ENCODE measurements at regions not wholly inside any gene's neighbourhood (a gene's known extent, or its start where the extent isn't known, plus 50 kb on each side); places are given as distances from the start of the nearest gene placed in this dataset.

DNA sequence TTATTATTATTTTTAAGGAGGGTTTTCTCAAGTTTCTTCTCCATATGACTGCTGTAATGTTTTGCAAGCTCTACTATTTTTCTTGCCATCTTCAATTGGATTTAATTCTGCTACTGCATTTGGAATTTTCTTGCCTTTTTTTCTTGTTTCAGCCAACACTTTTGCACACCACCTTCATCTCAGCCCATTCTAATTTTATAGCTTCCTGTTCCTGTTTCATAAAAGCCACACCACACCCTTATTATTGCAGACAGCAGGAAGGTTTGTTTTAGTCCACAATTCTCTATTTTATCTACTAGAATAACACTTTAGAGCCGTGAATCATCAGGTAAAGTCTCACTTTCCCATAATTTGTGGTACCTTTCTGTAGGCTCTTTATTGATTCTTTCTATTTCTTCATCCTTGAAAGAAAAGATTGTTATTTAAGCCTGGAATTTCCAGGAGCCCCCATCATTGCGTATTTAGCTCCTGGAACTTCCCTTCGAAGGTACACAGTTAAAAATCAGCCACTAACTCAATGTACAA lies 209.3 kb upstream of the TBX20 start:
- H3F3A ChIP-seq (ENCODE audit: insufficient read depth, low read length): no peaks in the 10 kb centered on the region
- H2AFZ ChIP-seq (ENCODE audit: low read length): no peak overlapping the region
- H4K20me1 ChIP-seq (ENCODE audit: insufficient read depth, low read length): no peaks in the 10 kb centered on the region
- peaks cover 7% of the 10 kb centered on the region for H3K4me1 ChIP-seq (ENCODE audit: insufficient read depth, low read length, severe bottlenecking)
- H3K9me3 ChIP-seq (ENCODE audit: low read length): no peaks in the 10 kb centered on the region
- no peak overlapping the region for H3K9ac ChIP-seq (ENCODE audit: low read length)
- no peaks in the 10 kb centered on the region for H3K36me3 ChIP-seq (ENCODE audit: insufficient read depth, low read length)
- H3K4me3 ChIP-seq (ENCODE audit: low read depth, low read length, poor library complexity, severe bottlenecking): no peak overlapping the region
- H3K27ac ChIP-seq (ENCODE audit: low read depth, low read length, poor library complexity, severe bottlenecking): no peak overlapping the region
- peaks cover 9% of the 10 kb centered on the region; the same call in 1 of the 2 replicates for H3K27me3 ChIP-seq (ENCODE audit: insufficient read depth, low read length)
- no peaks in the 10 kb centered on the region for H3K9me2 ChIP-seq (ENCODE audit: low read depth, low read length)
- TF ChIP-seq, protein P1, sequence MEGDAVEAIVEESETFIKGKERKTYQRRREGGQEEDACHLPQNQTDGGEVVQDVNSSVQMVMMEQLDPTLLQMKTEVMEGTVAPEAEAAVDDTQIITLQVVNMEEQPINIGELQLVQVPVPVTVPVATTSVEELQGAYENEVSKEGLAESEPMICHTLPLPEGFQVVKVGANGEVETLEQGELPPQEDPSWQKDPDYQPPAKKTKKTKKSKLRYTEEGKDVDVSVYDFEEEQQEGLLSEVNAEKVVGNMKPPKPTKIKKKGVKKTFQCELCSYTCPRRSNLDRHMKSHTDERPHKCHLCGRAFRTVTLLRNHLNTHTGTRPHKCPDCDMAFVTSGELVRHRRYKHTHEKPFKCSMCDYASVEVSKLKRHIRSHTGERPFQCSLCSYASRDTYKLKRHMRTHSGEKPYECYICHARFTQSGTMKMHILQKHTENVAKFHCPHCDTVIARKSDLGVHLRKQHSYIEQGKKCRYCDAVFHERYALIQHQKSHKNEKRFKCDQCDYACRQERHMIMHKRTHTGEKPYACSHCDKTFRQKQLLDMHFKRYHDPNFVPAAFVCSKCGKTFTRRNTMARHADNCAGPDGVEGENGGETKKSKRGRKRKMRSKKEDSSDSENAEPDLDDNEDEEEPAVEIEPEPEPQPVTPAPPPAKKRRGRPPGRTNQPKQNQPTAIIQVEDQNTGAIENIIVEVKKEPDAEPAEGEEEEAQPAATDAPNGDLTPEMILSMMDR (IDR thresholded peaks at IDR 0.05; ENCODE audit: low read length): no peak
- TF ChIP-seq EZH2 (IDR thresholded peaks at IDR 0.05; ENCODE audit: borderline replicate concordance, low read length): no peak
- H3K4me2 ChIP-seq (ENCODE audit: low read length): no peak overlapping the region
- no peaks in the 10 kb centered on the region for H3K79me2 ChIP-seq (ENCODE audit: insufficient read depth, low read length)

DNA sequence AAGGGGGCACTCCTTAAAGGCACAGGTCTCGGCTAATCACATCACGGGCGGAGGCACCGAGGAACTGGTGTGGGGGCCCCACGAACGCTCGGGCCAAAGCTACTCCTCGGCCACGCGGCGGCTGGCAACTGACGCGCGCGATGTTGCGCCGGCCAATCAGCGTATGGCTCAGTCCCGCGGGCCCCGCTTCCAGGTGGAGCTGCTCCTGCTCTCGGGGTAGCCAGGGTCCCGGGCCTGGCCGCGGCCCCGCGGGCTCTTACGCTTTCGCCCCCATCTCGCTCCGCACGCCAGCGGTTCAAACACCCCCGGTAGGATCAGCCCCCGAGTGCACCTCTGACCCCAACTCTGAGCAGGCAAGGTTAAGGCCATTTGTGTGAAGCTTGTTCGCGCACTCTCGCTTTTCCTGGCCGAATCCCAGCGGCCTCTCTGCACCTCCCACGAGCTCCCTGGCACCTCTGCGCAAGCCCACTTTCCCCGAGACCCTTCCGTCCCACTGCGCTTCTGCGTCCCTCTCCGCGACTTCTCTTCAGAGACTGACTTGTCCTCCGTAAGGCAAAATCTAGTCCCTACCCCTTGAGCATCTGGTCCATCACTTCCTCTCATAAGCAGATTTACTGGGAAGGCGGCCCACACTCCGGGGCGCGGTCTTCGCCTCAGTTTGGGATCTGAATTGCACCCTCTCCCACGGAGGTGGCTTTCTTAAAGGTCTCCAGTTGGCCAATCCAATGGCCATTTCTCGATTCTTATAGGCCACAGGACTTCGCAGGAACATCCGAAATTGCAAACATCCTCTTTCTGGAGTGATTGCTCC lies 200.9 kb upstream of the TBX20 start:
- Histone ChIP-seq H3K4me2 (ENCODE audit: low read length) (no peak overlapping the region), H3K27me3 (ENCODE audit: insufficient read depth, low read length) (peaks cover 8% of the 10 kb centered on the region; the same call in 1 of the 2 replicates), H3K36me3 (ENCODE audit: insufficient read depth, low read length) (no peaks in the 10 kb centered on the region), H3F3A (ENCODE audit: insufficient read depth, low read length) (no peaks in the 10 kb centered on the region), H3K4me1 (ENCODE audit: insufficient read depth, low read length, severe bottlenecking) (no peaks in the 10 kb centered on the region), H3K9ac (ENCODE audit: low read length) (no peak overlapping the region), H4K20me1 (ENCODE audit: insufficient read depth, low read length) (no peaks in the 10 kb centered on the region), H3K27ac (ENCODE audit: low read depth, low read length, poor library complexity, severe bottlenecking) (no peak overlapping the region), H3K9me3 (ENCODE audit: low read length) (no peaks in the 10 kb centered on the region), H3K4me3 (ENCODE audit: low read depth, low read length, poor library complexity, severe bottlenecking) (no peak overlapping the region), H3K9me2 (ENCODE audit: low read depth, low read length) (no peaks in the 10 kb centered on the region), H2AFZ (ENCODE audit: low read length) (no peak overlapping the region), H3K79me2 (ENCODE audit: insufficient read depth, low read length) (no peaks in the 10 kb centered on the region)
- no peak for TF ChIP-seq EZH2 (IDR thresholded peaks at IDR 0.05; ENCODE audit: borderline replicate concordance, low read length)
- TF ChIP-seq, protein P1 (IDR thresholded peaks at IDR 0.05; ENCODE audit: low read length): no peak

DNA sequence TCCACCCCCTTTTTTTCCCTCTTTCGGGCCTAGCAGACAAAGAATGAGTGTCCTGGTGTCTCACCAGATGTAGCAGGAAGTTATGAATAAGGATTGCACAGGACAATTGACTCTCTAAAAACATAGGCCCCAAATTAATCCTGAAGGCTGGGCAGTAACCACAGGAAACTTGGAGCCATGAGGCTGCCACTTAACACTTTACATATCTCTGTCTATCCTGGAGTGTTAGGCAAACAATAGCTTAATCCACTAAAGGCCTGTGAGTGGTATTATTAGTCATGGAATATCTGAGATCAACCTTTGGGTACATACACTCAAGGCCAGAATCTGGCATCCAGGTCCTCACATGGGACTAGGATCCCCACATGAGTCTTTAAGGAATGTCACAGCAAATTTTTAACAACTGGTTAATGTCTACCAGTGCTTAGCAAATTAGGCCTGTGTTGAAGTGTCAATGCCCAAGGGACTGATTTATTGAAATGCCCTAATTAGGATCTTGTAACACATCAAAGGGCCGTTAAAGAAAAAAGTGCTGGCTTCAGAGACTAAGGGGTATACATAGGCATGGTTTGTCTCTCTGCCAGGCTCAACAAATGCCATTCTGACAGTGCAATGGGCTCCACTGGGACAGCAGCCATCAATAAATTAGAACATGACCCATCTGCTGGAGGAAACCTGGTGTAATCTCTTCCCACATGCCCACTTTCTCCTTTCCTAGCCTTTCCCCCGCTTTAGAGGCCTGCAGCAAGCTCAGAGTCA lies 196.7 kb upstream of the TBX20 start:
- H3K4me3 ChIP-seq (ENCODE audit: low read depth, low read length, poor library complexity, severe bottlenecking): no peak overlapping the region
- no peaks in the 10 kb centered on the region for H3K4me1 ChIP-seq (ENCODE audit: insufficient read depth, low read length, severe bottlenecking)
- H3F3A ChIP-seq (ENCODE audit: insufficient read depth, low read length): no peaks in the 10 kb centered on the region
- H3K36me3 ChIP-seq (ENCODE audit: insufficient read depth, low read length): no peaks in the 10 kb centered on the region
- no peaks in the 10 kb centered on the region for H3K9me3 ChIP-seq (ENCODE audit: low read length)
- no peaks in the 10 kb centered on the region for H3K79me2 ChIP-seq (ENCODE audit: insufficient read depth, low read length)
- no peak for TF ChIP-seq EZH2 (IDR thresholded peaks at IDR 0.05; ENCODE audit: borderline replicate concordance, low read length)
- TF ChIP-seq, protein P1 (IDR thresholded peaks at IDR 0.05; ENCODE audit: low read length): no peak
- H3K4me2 ChIP-seq (ENCODE audit: low read length): no peak overlapping the region
- 0 out of 2 replicates have a peak, but pooled peaks cover 3% of the 10 kb centered on the region for H3K27me3 ChIP-seq (ENCODE audit: insufficient read depth, low read length)
- H3K9me2 ChIP-seq (ENCODE audit: low read depth, low read length): no peaks in the 10 kb centered on the region
- no peak overlapping the region for H3K9ac ChIP-seq (ENCODE audit: low read length)
- no peak overlapping the region for H2AFZ ChIP-seq (ENCODE audit: low read length)
- no peak overlapping the region for H3K27ac ChIP-seq (ENCODE audit: low read depth, low read length, poor library complexity, severe bottlenecking)
- no peaks in the 10 kb centered on the region for H4K20me1 ChIP-seq (ENCODE audit: insufficient read depth, low read length)

All from OCI-LY1 (cell line).